ENCODE measurements at regions not wholly inside any gene's neighbourhood (a gene's known extent, or its start where the extent isn't known, plus 50 kb on each side); places are given as distances from the start of the nearest gene placed in this dataset.

GRCh38 chr14:71703477-71703876 lies 228.8 kb upstream of the RGS6 start:
- WGBS, 2 donors = 70 to 82% methylated on average over 4 of the region's 4 CpGs

GRCh38 chr14:71704210-71704609 lies 228.0 kb upstream of the RGS6 start:
- H3K9me3 ChIP-seq = no peaks in the 10 kb centered on the region
- no peak for ATAC-seq (ENCODE audit: low FRiP score in 2 of 2)

More at GRCh38 chr14:71703477-71703876, 228.8 kb upstream of the RGS6 start:
- Histone ChIP-seq H3K27ac (no peak overlapping the region), H3K4me3 (no peak overlapping the region), H3K4me1 (no peaks in the 10 kb centered on the region), H3K27me3 (no peaks in the 10 kb centered on the region), H3K36me3 (peaks cover 0 to 12% (median 7%) of the 10 kb centered on the region in 4 donors), H3K9me3 (no peaks in the 10 kb centered on the region)
- no peak for TF ChIP-seq POLR2AphosphoS5 (IDR thresholded peaks at IDR 0.05)
- no peak for TF ChIP-seq EP300 (IDR thresholded peaks at IDR 0.05)
- no peak for TF ChIP-seq CTCF (IDR thresholded peaks at IDR 0.05)
- no peak for TF ChIP-seq POLR2A (IDR thresholded peaks at IDR 0.05)
- DNase-seq (no peak), ATAC-seq (ENCODE audit: low FRiP score in 2 of 2) (peak in 1 of 2 donors; percentile 59)

GRCh38 chr14:71705460-71705859 lies 226.8 kb upstream of the RGS6 start:
- no peak overlapping the region for H3K27ac ChIP-seq
- ATAC-seq (ENCODE audit: low FRiP score in 2 of 2) (no peak), DNase-seq (no peak)
- H3K27me3 ChIP-seq = no peaks in the 10 kb centered on the region
- no peaks in the 10 kb centered on the region for H3K9me3 ChIP-seq
- H3K4me3 ChIP-seq = no peak overlapping the region
- peaks cover 0 to 19% (median 3%) of the 10 kb centered on the region in 4 donors for H3K36me3 ChIP-seq
- TF ChIP-seq EP300 (IDR thresholded peaks at IDR 0.05) = no peak
- TF ChIP-seq POLR2A (IDR thresholded peaks at IDR 0.05) = no peak
- no peak for TF ChIP-seq POLR2AphosphoS5 (IDR thresholded peaks at IDR 0.05)
- no peak for TF ChIP-seq CTCF (IDR thresholded peaks at IDR 0.05)
- 81 to 87% methylated on average over 4 of the region's 4 CpGs for WGBS, 2 donors
- H3K4me1 ChIP-seq = no peaks in the 10 kb centered on the region

More at GRCh38 chr14:71704210-71704609, 228.0 kb upstream of the RGS6 start:
- Histone ChIP-seq H3K27ac (no peak overlapping the region), H3K27me3 (no peaks in the 10 kb centered on the region), H3K4me1 (no peaks in the 10 kb centered on the region), H3K36me3 (peaks cover 0 to 12% (median 4%) of the 10 kb centered on the region in 4 donors), H3K4me3 (no peak overlapping the region)
- TF ChIP-seq POLR2A (IDR thresholded peaks at IDR 0.05) (no peak), EP300 (IDR thresholded peaks at IDR 0.05) (no peak), CTCF (IDR thresholded peaks at IDR 0.05) (no peak), POLR2AphosphoS5 (IDR thresholded peaks at IDR 0.05) (no peak)
- WGBS, 2 donors = 88 to 100% methylated on average over 1 of the region's 1 CpG
- no peak for DNase-seq

- Histone ChIP-seq H3K4me1 (peaks cover 0 to 6% (median 5%) of the 10 kb centered on the region in 4 donors), H3K9me3 (no peaks in the 10 kb centered on the region), H3K27me3 (no peaks in the 10 kb centered on the region), H3K36me3 (peaks cover 0 to 15% (median 3%) of the 10 kb centered on the region in 4 donors), H3K27ac (no peak overlapping the region), H3K4me3 (no peak overlapping the region)
- no peak for TF ChIP-seq POLR2AphosphoS5 (IDR thresholded peaks at IDR 0.05)
- TF ChIP-seq EP300 (IDR thresholded peaks at IDR 0.05) = no peak
- no peak for TF ChIP-seq POLR2A (IDR thresholded peaks at IDR 0.05)
- no peak for TF ChIP-seq CTCF (IDR thresholded peaks at IDR 0.05)
- WGBS, 2 donors = 85 to 87% methylated on average over 5 to 9 of the region's 9 CpGs
- no peak for ATAC-seq (ENCODE audit: low FRiP score in 2 of 2)
- DNase-seq = peak in 1 of 2 donors; percentile 39
Measured at GRCh38 chr14:71709076-71709475, 223.2 kb upstream of the RGS6 start.

- ATAC-seq (ENCODE audit: low FRiP score in 2 of 2) = no peak
- H3K36me3 ChIP-seq = peaks cover 0 to 14% (median 3%) of the 10 kb centered on the region in 4 donors
- no peak overlapping the region for H3K4me3 ChIP-seq
- no peaks in the 10 kb centered on the region for H3K27me3 ChIP-seq
- H3K27ac ChIP-seq = no peak overlapping the region
- no peaks in the 10 kb centered on the region for H3K9me3 ChIP-seq
- TF ChIP-seq POLR2A (IDR thresholded peaks at IDR 0.05) = no peak
- no peak for TF ChIP-seq EP300 (IDR thresholded peaks at IDR 0.05)
- TF ChIP-seq POLR2AphosphoS5 (IDR thresholded peaks at IDR 0.05) = no peak
- TF ChIP-seq CTCF (IDR thresholded peaks at IDR 0.05) = no peak
- no peak for DNase-seq
- WGBS, 2 donors = 61 to 85% methylated on average over 7 of the region's 7 CpGs
- peaks cover 0 to 6% (median 5%) of the 10 kb centered on the region in 4 donors for H3K4me1 ChIP-seq
Measured at GRCh38 chr14:71709987-71710386, 222.2 kb upstream of the RGS6 start.
